Body of pancreas (tissue), 4 donors: ENCODE measurements at regions not wholly inside any gene's neighbourhood (a gene's known extent, or its start where the extent isn't known, plus 50 kb on each side); places are given as distances from the start of the nearest gene placed in this dataset.

Experiments used
- ATAC-seq: fragments of 150-250 bp; one replicate; pipeline ENCODE4 v1.9.1; 2016
- DNase-seq, 4 donors: peaks; one replicate each; pipeline ENCODE4 v3.0.0-alpha.2; 2019
- H3K27ac ChIP-seq, 4 donors: fragments of 200-600 bp; sonication (generic); 1 replicate in 3 of 4; 2 replicates in 1 of 4; pipeline versions ENCODE4 v1.5.1 to v1.6.1; 2016 to 2019; ENCODE audit warnings: mild to moderate bottlenecking in 1 of 4, mixed read lengths in 1 of 4, moderate library complexity in 1 of 4
- H3K27me3 ChIP-seq, 2 donors: fragments of 200-600 bp; sonication (generic); one replicate each; pipeline ENCODE4 v1.6.0; 2016; ENCODE audit warnings: mild to moderate bottlenecking in 1 of 2
- H3K36me3 ChIP-seq, 2 donors: fragments of 200-600 bp; sonication (generic); replicated peaks in 1 of 2; 2 replicates each; pipeline ENCODE4 v1.5.1; 2016; ENCODE audit warnings: low read depth in 2 of 2; ENCODE audit not compliant: insufficient read depth in 1 of 2
- H3K4me1 ChIP-seq: fragments of 200-600 bp; sonication (generic); one replicate; pipeline ENCODE4 v1.6.0; 2016
- H3K4me3 ChIP-seq, 2 donors: fragments of 200-600 bp; sonication (generic); 1 replicate in 1 of 2; 2 replicates in 1 of 2; pipeline ENCODE4 v1.5.1; 2016 to 2019
- H3K9me3 ChIP-seq, 3 donors: fragments of 200-600 bp; sonication (generic); 1 replicate in 2 of 3; 2 replicates in 1 of 3; pipeline ENCODE4 v1.5.1; 2016
- POLR2A ChIP-seq, 3 donors: fragments of 450-650 bp; IDR thresholded peaks; one replicate each; pipeline ENCODE4 v1.6.1; 2016; ENCODE audit warnings: antibody characterized with exemption in 3 of 3, mild to moderate bottlenecking in 2 of 3
- WGBS, 2 donors: methylation state at CpG; one replicate each; pipeline ENCODE4 v1.1.5; 2017; 5-methylcytosine and 5-hydroxymethylcytosine counted together
- intact Hi-C: fragments of 100-400 bp; cut with DNase I; formaldehyde crosslinking; loops from one replicate; pipeline ENCODE4 v1.15.1; 2023
- TF ChIP-seq, protein P1 (sequence below), 7 experiments: fragments of 450-650 bp in 4 of 7; fragments of 200-600 bp in 3 of 7; sonication (generic) in 3 of 7; IDR thresholded peaks; one replicate each; pipeline ENCODE4 v1.5.1; 2016 to 2019; ENCODE audit warnings: antibody characterized with exemption in 7 of 7

GRCh38 chr6:10073341-10073740 lies 341.5 kb downstream of the TFAP2A start:
- Histone ChIP-seq H3K4me3 (no peak overlapping the region), H3K4me1 (no peaks in the 10 kb centered on the region), H3K9me3 (no peaks in the 10 kb centered on the region), H3K36me3 (no peaks in the 10 kb centered on the region), H3K27me3 (no peaks in the 10 kb centered on the region), H3K27ac (no peak overlapping the region)
- no peak for DNase-seq
- 76 to 78% methylated on average over 9 of the region's 9 CpGs for WGBS, 2 donors
- no peak for ATAC-seq
- TF ChIP-seq, protein P1, sequence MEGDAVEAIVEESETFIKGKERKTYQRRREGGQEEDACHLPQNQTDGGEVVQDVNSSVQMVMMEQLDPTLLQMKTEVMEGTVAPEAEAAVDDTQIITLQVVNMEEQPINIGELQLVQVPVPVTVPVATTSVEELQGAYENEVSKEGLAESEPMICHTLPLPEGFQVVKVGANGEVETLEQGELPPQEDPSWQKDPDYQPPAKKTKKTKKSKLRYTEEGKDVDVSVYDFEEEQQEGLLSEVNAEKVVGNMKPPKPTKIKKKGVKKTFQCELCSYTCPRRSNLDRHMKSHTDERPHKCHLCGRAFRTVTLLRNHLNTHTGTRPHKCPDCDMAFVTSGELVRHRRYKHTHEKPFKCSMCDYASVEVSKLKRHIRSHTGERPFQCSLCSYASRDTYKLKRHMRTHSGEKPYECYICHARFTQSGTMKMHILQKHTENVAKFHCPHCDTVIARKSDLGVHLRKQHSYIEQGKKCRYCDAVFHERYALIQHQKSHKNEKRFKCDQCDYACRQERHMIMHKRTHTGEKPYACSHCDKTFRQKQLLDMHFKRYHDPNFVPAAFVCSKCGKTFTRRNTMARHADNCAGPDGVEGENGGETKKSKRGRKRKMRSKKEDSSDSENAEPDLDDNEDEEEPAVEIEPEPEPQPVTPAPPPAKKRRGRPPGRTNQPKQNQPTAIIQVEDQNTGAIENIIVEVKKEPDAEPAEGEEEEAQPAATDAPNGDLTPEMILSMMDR (IDR thresholded peaks at IDR 0.05): no peak
- intact Hi-C loops: no loop called here

GRCh38 chr6:10071631-10072220 lies 343.1 kb downstream of the TFAP2A start:
- DNase-seq: no peak
- no peak for TF ChIP-seq POLR2A (IDR thresholded peaks at IDR 0.05)
- TF ChIP-seq, protein P1 (IDR thresholded peaks at IDR 0.05): no peak
- 26 to 38% methylated on average over 5 of the region's 5 CpGs for WGBS, 2 donors
- no peaks in the 10 kb centered on the region for H3K4me1 ChIP-seq
- H3K27me3 ChIP-seq: no peaks in the 10 kb centered on the region
- H3K36me3 ChIP-seq: no peaks in the 10 kb centered on the region
- no peak for ATAC-seq
- intact Hi-C loops: no loop called here
- H3K27ac ChIP-seq: no peak overlapping the region
- no peaks in the 10 kb centered on the region for H3K9me3 ChIP-seq
- no peak overlapping the region for H3K4me3 ChIP-seq

GRCh38 chr6:10060004-10060403 lies 354.9 kb downstream of the TFAP2A start:
- H3K27ac ChIP-seq: no peak overlapping the region
- H3K36me3 ChIP-seq: no peaks in the 10 kb centered on the region
- intact Hi-C loops: no loop called here
- H3K4me1 ChIP-seq: no peaks in the 10 kb centered on the region
- no peaks in the 10 kb centered on the region for H3K9me3 ChIP-seq
- no peak for DNase-seq
- TF ChIP-seq, protein P1 (IDR thresholded peaks at IDR 0.05): no peak
- TF ChIP-seq POLR2A (IDR thresholded peaks at IDR 0.05): no peak
- no peak overlapping the region for H3K4me3 ChIP-seq
- ATAC-seq: no peak
- H3K27me3 ChIP-seq: no peaks in the 10 kb centered on the region
- 31 to 38% methylated on average over 2 of the region's 2 CpGs for WGBS, 2 donors

GRCh38 chr6:10054672-10055071 lies 360.2 kb downstream of the TFAP2A start:
- no peaks in the 10 kb centered on the region for H3K27me3 ChIP-seq
- DNase-seq (no peak), ATAC-seq (no peak)
- intact Hi-C loops: no loop called here
- H3K27ac ChIP-seq: no peak overlapping the region
- no peak overlapping the region for H3K4me3 ChIP-seq
- no peaks in the 10 kb centered on the region for H3K9me3 ChIP-seq
- TF ChIP-seq, protein P1 (IDR thresholded peaks at IDR 0.05): no peak
- no peak for TF ChIP-seq POLR2A (IDR thresholded peaks at IDR 0.05)
- H3K4me1 ChIP-seq: no peaks in the 10 kb centered on the region
- no peaks in the 10 kb centered on the region for H3K36me3 ChIP-seq

- TF ChIP-seq, protein P1 (IDR thresholded peaks at IDR 0.05): no peak
- TF ChIP-seq POLR2A (IDR thresholded peaks at IDR 0.05): no peak
- Histone ChIP-seq H3K4me1 (no peaks in the 10 kb centered on the region), H3K27ac (no peak overlapping the region), H3K36me3 (no peaks in the 10 kb centered on the region), H3K27me3 (no peaks in the 10 kb centered on the region), H3K4me3 (no peak overlapping the region), H3K9me3 (no peaks in the 10 kb centered on the region)
- no peak for DNase-seq
- intact Hi-C loops: no loop called here
- ATAC-seq: no peak
Observed at GRCh38 chr6:10051283-10051682, 363.6 kb downstream of the TFAP2A start.
